ENCODE measurements at regions not wholly inside any gene's neighbourhood (a gene's known extent, or its start where the extent isn't known, plus 50 kb on each side); places are given as distances from the start of the nearest gene placed in this dataset.
A peak's percentile ranks its signal among the peaks of the same experiment; 100 is the strongest.

GRCh38 chr16:5615868-5616642 is 518.5 kb upstream of the EEF2KMT start:
- TF ChIP-seq CTCF (IDR thresholded peaks at IDR 0.05) (peak; percentile 30 to 73 (median 66)), POLR2A (IDR thresholded peaks at IDR 0.05) (no peak)
